ENCODE measurements at regions not wholly inside any gene's neighbourhood (a gene's known extent, or its start where the extent isn't known, plus 50 kb on each side); places are given as distances from the start of the nearest gene placed in this dataset.

DNA sequence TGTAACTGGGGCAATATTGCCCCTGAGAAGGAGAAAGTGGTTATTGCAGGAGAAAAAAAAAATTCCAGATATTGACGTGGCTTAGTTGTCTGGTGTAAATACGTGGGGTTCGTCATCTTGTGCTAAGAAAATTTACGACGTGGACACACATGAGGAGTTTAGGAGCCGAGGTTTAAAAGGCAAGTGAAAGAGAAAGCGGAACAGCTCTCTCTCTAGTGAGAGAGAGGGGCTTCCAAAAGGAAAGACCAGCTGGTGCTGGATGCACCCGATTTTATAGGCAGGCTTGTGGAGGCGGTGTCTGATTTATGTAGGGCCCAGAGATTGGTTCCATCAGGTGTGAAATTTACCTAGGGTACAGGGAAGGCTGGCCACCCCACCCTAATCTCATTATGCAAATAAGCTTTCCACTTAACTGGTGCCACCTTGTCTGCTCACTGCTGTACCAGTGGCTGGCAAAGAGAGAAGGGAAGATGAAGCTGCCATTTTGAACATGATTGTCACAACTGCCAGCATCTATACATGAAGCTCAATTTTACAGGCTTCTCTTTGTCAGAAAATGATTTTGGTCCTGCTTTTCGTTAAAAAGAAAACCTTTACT lies 845.1 kb downstream of the DACH1 start:
- no peak overlapping the region for H3K27ac ChIP-seq (ENCODE audit: insufficient read depth in 1 of 2, low read depth in 1 of 2, low read length in 2 of 2, poor library complexity in 1 of 2, severe bottlenecking in 2 of 2)
- CTCF ChIA-PET, result no interaction called here
- peak overlapping the region in 3 of 7 experiments; percentile 9 to 51 (median 36) for H3K4me3 ChIP-seq (ENCODE audit: control insufficient read depth in 1 of 7, extremely low read depth in 1 of 7, insufficient read depth in 4 of 7, low read depth in 2 of 7, low read length in 6 of 7)
- H3K36me3 ChIP-seq (ENCODE audit: control insufficient read depth in 4 of 4, insufficient read depth in 4 of 4, low read length in 3 of 4), result no peaks in the 10 kb centered on the region
- no peaks in the 10 kb centered on the region for H3K4me1 ChIP-seq (ENCODE audit: control extremely low read depth in 1 of 4, control insufficient read depth in 4 of 4, insufficient read depth in 4 of 4, low read length in 3 of 4)
- POLR2A ChIA-PET, result interaction anchor here (0.6 kb wide), 1 partner anchor 465 kb away, joined by 4 read pairs; no protein-coding TSS in a partner anchor
- H3K9me3 ChIP-seq (ENCODE audit: control extremely low read depth in 1 of 5, control insufficient read depth in 4 of 5, insufficient read depth in 2 of 5, low read depth in 1 of 5, low read length in 4 of 5), result no peaks in the 10 kb centered on the region
- peak; percentile 9 to 39 (median 16) for DNase-seq
- 63% methylated on average over 9 of the region's 10 CpGs for WGBS (ENCODE audit: insufficient coverage)
- no peaks in the 10 kb centered on the region for H3K27me3 ChIP-seq (replicated peaks in 2 of 5; ENCODE audit: control insufficient read depth in 4 of 5, insufficient read depth in 5 of 5, low read length in 4 of 5)

DNA sequence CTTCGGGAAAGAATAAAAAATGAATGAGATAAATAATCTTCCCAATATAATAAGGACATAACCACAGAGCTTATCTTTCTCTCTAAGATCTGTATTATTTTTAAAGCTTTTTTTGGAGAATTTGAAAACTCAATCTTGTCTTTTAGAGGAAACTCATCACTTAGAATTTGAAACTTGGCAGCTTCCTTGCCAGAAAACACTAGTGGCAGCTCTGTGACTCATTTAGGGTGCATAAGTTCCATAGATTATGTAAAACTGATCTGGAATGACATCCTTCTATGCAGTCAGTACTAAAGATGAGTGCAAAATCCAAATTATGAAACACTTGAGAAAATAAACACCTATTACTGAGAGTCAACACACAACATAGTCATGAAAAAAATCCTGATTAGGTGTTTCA lies 848.0 kb downstream of the DACH1 start:
- Histone ChIP-seq H3K36me3 (ENCODE audit: control insufficient read depth in 4 of 4, insufficient read depth in 4 of 4, low read length in 3 of 4) (no peaks in the 10 kb centered on the region), H3K9me3 (ENCODE audit: control extremely low read depth in 1 of 5, control insufficient read depth in 4 of 5, insufficient read depth in 2 of 5, low read depth in 1 of 5, low read length in 4 of 5) (no peaks in the 10 kb centered on the region), H3K27ac (ENCODE audit: insufficient read depth in 1 of 2, low read depth in 1 of 2, low read length in 2 of 2, poor library complexity in 1 of 2, severe bottlenecking in 2 of 2) (no peak overlapping the region), H3K4me3 (ENCODE audit: control insufficient read depth in 1 of 7, extremely low read depth in 1 of 7, insufficient read depth in 4 of 7, low read depth in 2 of 7, low read length in 6 of 7) (no peak overlapping the region), H3K27me3 (replicated peaks in 2 of 5; ENCODE audit: control insufficient read depth in 4 of 5, insufficient read depth in 5 of 5, low read length in 4 of 5) (no peaks in the 10 kb centered on the region), H3K4me1 (ENCODE audit: control extremely low read depth in 1 of 4, control insufficient read depth in 4 of 4, insufficient read depth in 4 of 4, low read length in 3 of 4) (no peaks in the 10 kb centered on the region)
- ChIA-PET POLR2A (no interaction called here), CTCF (no interaction called here)
- no CpG with 5 or more reads among the region's 1 CpG for WGBS (ENCODE audit: insufficient coverage)
- no peak for DNase-seq

DNA sequence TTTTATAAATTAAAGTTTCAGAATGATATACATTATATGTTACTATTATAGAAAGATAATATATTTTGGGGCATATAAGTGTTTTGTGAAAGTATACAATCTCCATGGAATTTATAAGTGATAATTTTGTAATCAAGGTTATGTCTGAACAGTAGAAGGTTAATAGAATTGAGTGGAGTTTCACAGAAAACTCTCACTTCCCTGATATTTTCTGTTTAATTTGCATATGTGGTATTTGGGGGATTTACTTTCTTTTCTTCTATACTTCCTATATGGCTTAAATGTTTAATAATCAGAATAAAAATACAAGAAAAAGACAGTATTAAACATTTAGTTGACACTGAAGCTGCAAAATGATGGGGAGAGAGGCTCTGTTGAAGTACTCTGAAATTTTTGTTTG lies 848.5 kb downstream of the DACH1 start:
- no peaks in the 10 kb centered on the region for H3K4me1 ChIP-seq (ENCODE audit: control extremely low read depth in 1 of 4, control insufficient read depth in 4 of 4, insufficient read depth in 4 of 4, low read length in 3 of 4)
- no peaks in the 10 kb centered on the region for H3K9me3 ChIP-seq (ENCODE audit: control extremely low read depth in 1 of 5, control insufficient read depth in 4 of 5, insufficient read depth in 2 of 5, low read depth in 1 of 5, low read length in 4 of 5)
- no peaks in the 10 kb centered on the region for H3K27me3 ChIP-seq (replicated peaks in 2 of 5; ENCODE audit: control insufficient read depth in 4 of 5, insufficient read depth in 5 of 5, low read length in 4 of 5)
- ChIA-PET CTCF (no interaction called here), POLR2A (no interaction called here)
- H3K27ac ChIP-seq (ENCODE audit: insufficient read depth in 1 of 2, low read depth in 1 of 2, low read length in 2 of 2, poor library complexity in 1 of 2, severe bottlenecking in 2 of 2), result no peak overlapping the region
- DNase-seq, result no peak
- no peaks in the 10 kb centered on the region for H3K36me3 ChIP-seq (ENCODE audit: control insufficient read depth in 4 of 4, insufficient read depth in 4 of 4, low read length in 3 of 4)
- no peak overlapping the region for H3K4me3 ChIP-seq (ENCODE audit: control insufficient read depth in 1 of 7, extremely low read depth in 1 of 7, insufficient read depth in 4 of 7, low read depth in 2 of 7, low read length in 6 of 7)

DNA sequence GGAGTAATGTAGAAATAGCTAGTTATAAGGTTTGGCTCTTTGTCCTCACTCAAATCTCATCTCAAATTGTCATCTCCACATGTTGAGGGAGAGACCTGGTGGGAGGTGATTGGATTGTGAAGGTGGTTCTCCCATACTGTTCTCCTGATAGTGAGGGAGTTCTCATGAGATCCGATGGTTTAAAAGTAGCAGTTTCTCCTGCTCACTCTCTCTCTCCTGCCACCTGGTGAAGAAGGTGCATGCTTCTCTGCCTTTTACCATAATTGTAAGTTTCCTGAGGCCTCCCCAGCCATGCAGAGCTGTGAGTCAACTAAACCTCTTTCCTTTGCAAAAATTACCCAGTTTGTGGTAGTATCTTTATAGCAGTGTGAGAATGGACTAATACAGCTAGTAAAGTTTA lies 849.4 kb downstream of the DACH1 start:
- no peaks in the 10 kb centered on the region for H3K27me3 ChIP-seq (replicated peaks in 2 of 5; ENCODE audit: control insufficient read depth in 4 of 5, insufficient read depth in 5 of 5, low read length in 4 of 5)
- H3K36me3 ChIP-seq (ENCODE audit: control insufficient read depth in 4 of 4, insufficient read depth in 4 of 4, low read length in 3 of 4), result no peaks in the 10 kb centered on the region
- no peak overlapping the region for H3K27ac ChIP-seq (ENCODE audit: insufficient read depth in 1 of 2, low read depth in 1 of 2, low read length in 2 of 2, poor library complexity in 1 of 2, severe bottlenecking in 2 of 2)
- WGBS (ENCODE audit: insufficient coverage), result no CpG with 5 or more reads among the region's 1 CpG
- ChIA-PET CTCF (no interaction called here), POLR2A (no interaction called here)
- no peak for DNase-seq
- H3K4me1 ChIP-seq (ENCODE audit: control extremely low read depth in 1 of 4, control insufficient read depth in 4 of 4, insufficient read depth in 4 of 4, low read length in 3 of 4), result no peaks in the 10 kb centered on the region
- H3K9me3 ChIP-seq (ENCODE audit: control extremely low read depth in 1 of 5, control insufficient read depth in 4 of 5, insufficient read depth in 2 of 5, low read depth in 1 of 5, low read length in 4 of 5), result no peaks in the 10 kb centered on the region
- H3K4me3 ChIP-seq (ENCODE audit: control insufficient read depth in 1 of 7, extremely low read depth in 1 of 7, insufficient read depth in 4 of 7, low read depth in 2 of 7, low read length in 6 of 7), result no peak overlapping the region

DNA sequence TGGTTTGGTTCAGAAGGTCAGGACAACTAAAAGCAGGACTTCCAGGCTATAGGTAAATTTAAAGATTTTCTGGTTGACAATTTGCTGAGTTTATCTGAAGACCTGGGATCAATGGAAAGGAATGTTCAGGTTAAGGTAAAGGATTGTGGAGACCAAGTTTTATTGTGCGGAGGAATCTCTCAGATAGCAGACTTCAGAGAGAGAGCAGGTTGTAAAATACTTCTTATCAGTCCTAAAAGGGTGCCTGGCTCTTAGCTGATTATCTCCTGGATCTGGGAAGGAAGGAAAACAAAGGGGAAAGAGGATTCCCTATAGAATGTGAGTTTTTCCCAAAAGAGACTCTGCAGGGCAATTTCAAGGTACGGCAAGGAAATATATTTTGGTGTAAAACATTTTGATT lies 851.5 kb downstream of the DACH1 start:
- ChIA-PET CTCF (no interaction called here), POLR2A (interaction anchor here (0.7 kb wide), 1 partner anchor 56 kb away, joined by 3 read pairs; no protein-coding TSS in a partner anchor)
- Histone ChIP-seq H3K27ac (ENCODE audit: insufficient read depth in 1 of 2, low read depth in 1 of 2, low read length in 2 of 2, poor library complexity in 1 of 2, severe bottlenecking in 2 of 2) (no peak overlapping the region), H3K4me3 (ENCODE audit: control insufficient read depth in 1 of 7, extremely low read depth in 1 of 7, insufficient read depth in 4 of 7, low read depth in 2 of 7, low read length in 6 of 7) (no peak overlapping the region), H3K27me3 (replicated peaks in 2 of 5; ENCODE audit: control insufficient read depth in 4 of 5, insufficient read depth in 5 of 5, low read length in 4 of 5) (no peaks in the 10 kb centered on the region), H3K4me1 (ENCODE audit: control extremely low read depth in 1 of 4, control insufficient read depth in 4 of 4, insufficient read depth in 4 of 4, low read length in 3 of 4) (no peaks in the 10 kb centered on the region), H3K9me3 (ENCODE audit: control extremely low read depth in 1 of 5, control insufficient read depth in 4 of 5, insufficient read depth in 2 of 5, low read depth in 1 of 5, low read length in 4 of 5) (no peaks in the 10 kb centered on the region), H3K36me3 (ENCODE audit: control insufficient read depth in 4 of 4, insufficient read depth in 4 of 4, low read length in 3 of 4) (no peaks in the 10 kb centered on the region)
- 100% methylated on average over 1 of the region's 2 CpGs for WGBS (ENCODE audit: insufficient coverage)
- DNase-seq, result no peak

DNA sequence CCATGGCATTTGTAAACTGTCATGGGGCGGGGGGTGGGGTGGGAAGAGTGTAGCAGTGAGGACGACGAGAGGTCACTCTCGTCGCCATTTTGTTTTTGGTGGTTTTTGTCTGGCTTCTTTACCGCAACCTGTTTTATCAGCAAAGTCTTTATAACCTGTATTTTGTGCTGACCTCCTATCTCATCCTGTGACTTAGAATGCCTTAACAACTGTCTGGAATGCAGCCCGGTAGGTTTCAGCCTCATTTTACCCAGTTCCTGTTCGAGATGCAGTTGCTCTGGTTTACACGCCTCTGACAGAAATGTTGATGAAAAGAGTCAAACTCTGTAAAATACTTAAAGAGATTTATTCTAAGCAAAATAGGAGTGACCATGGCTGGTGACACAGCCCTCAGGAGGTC lies 852.0 kb downstream of the DACH1 start:
- WGBS (ENCODE audit: insufficient coverage), result 96% methylated on average over 9 of the region's 9 CpGs
- no peaks in the 10 kb centered on the region for H3K36me3 ChIP-seq (ENCODE audit: control insufficient read depth in 4 of 4, insufficient read depth in 4 of 4, low read length in 3 of 4)

DNA sequence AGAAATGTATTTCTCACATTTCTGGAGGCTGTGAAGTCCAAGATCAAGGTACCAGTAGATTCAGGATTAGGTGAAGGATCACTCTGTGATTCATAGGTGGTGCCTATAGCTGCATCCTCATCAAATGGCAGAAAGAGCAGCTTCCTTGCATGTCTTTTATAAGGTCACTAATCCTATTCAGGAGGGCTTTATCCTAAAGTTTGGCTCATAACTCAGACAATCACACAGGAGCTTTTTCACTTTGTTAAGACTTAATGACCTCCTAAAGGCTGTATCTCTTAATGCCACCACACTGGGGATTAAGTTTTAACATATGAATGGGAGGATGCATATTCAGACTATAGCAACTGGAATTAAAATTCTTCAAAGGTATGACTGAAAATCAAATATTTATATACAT lies 861.1 kb downstream of the DACH1 start:
- Histone ChIP-seq H3K4me3 (ENCODE audit: control insufficient read depth in 1 of 7, extremely low read depth in 1 of 7, insufficient read depth in 4 of 7, low read depth in 2 of 7, low read length in 6 of 7) (no peak overlapping the region), H3K9me3 (ENCODE audit: control extremely low read depth in 1 of 5, control insufficient read depth in 4 of 5, insufficient read depth in 2 of 5, low read depth in 1 of 5, low read length in 4 of 5) (peaks cover 0 to 3% (median 0%) of the 10 kb centered on the region in 5 experiments), H3K36me3 (ENCODE audit: control insufficient read depth in 4 of 4, insufficient read depth in 4 of 4, low read length in 3 of 4) (no peaks in the 10 kb centered on the region), H3K4me1 (ENCODE audit: control extremely low read depth in 1 of 4, control insufficient read depth in 4 of 4, insufficient read depth in 4 of 4, low read length in 3 of 4) (no peaks in the 10 kb centered on the region), H3K27ac (ENCODE audit: insufficient read depth in 1 of 2, low read depth in 1 of 2, low read length in 2 of 2, poor library complexity in 1 of 2, severe bottlenecking in 2 of 2) (no peak overlapping the region), H3K27me3 (replicated peaks in 2 of 5; ENCODE audit: control insufficient read depth in 4 of 5, insufficient read depth in 5 of 5, low read length in 4 of 5) (no peaks in the 10 kb centered on the region)
- POLR2A ChIA-PET, result no interaction called here
- DNase-seq, result no peak
- CTCF ChIA-PET, result no interaction called here

More for the DNA sequence above, 852.0 kb downstream of the DACH1 start:
- DNase-seq, result no peak
- ChIA-PET CTCF (no interaction called here), POLR2A (no interaction called here)
- no peaks in the 10 kb centered on the region for H3K9me3 ChIP-seq (ENCODE audit: control extremely low read depth in 1 of 5, control insufficient read depth in 4 of 5, insufficient read depth in 2 of 5, low read depth in 1 of 5, low read length in 4 of 5)
- H3K27me3 ChIP-seq (replicated peaks in 2 of 5; ENCODE audit: control insufficient read depth in 4 of 5, insufficient read depth in 5 of 5, low read length in 4 of 5), result no peaks in the 10 kb centered on the region
- no peaks in the 10 kb centered on the region for H3K4me1 ChIP-seq (ENCODE audit: control extremely low read depth in 1 of 4, control insufficient read depth in 4 of 4, insufficient read depth in 4 of 4, low read length in 3 of 4)
- H3K27ac ChIP-seq (ENCODE audit: insufficient read depth in 1 of 2, low read depth in 1 of 2, low read length in 2 of 2, poor library complexity in 1 of 2, severe bottlenecking in 2 of 2), result no peak overlapping the region
- H3K4me3 ChIP-seq (ENCODE audit: control insufficient read depth in 1 of 7, extremely low read depth in 1 of 7, insufficient read depth in 4 of 7, low read depth in 2 of 7, low read length in 6 of 7), result no peak overlapping the region
